RWPE2 (cell line): ENCODE measurements at regions not wholly inside any gene's neighbourhood (a gene's known extent, or its start where the extent isn't known, plus 50 kb on each side); places are given as distances from the start of the nearest gene placed in this dataset.
"Not testable (repeated sequence)": the region's sequence is repeated elsewhere in the genome, so short reads cannot be mapped to it uniquely, and the experiment has no call there.

ENCODE experiments used
- ATAC-seq: fragments of 200-7000 bp; cut with Tn5 transposase; 3 replicates; pipeline ENCODE4 v1.9.1; 2021; ENCODE audit warnings: low read depth
- DNase-seq: peaks from one replicate; pipeline ENCODE4 v3.0.0-alpha.2; 2020; ENCODE audit warnings: low spot score
- H3K27ac ChIP-seq: fragments of 450-650 bp; 2 replicates; pipeline ENCODE4 v1.5.1; 2017; ENCODE audit warnings: mild to moderate bottlenecking; ENCODE audit not compliant: poor library complexity, severe bottlenecking
- H3K27me3 ChIP-seq: fragments of 250-450 bp; sonication (Bioruptor Pico); 2 replicates; pipeline ENCODE4 v1.5.1; 2021; ENCODE audit warnings: mild to moderate bottlenecking, moderate library complexity; ENCODE audit not compliant: insufficient read depth, poor library complexity, severe bottlenecking
- H3K36me3 ChIP-seq: fragments of 250-450 bp; sonication (Bioruptor Pico); 2 replicates; pipeline ENCODE4 v1.5.1; 2020; ENCODE audit warnings: low read depth, mild to moderate bottlenecking, moderate library complexity
- H3K4me1 ChIP-seq: fragments of 250-450 bp; sonication (Bioruptor Pico); 2 replicates; pipeline ENCODE4 v1.5.1; 2021; ENCODE audit warnings: mild to moderate bottlenecking, moderate library complexity; ENCODE audit not compliant: insufficient read depth, poor library complexity, severe bottlenecking
- H3K4me3 ChIP-seq: fragments of 250-450 bp; sonication (Bioruptor Pico); 2 replicates; pipeline ENCODE4 v1.5.1; 2021; ENCODE audit warnings: mild to moderate bottlenecking, moderate library complexity; ENCODE audit not compliant: severe bottlenecking
- H3K9me3 ChIP-seq: fragments of 250-450 bp; sonication (Bioruptor Pico); 2 replicates; pipeline ENCODE4 v1.5.1; 2021; ENCODE audit warnings: mild to moderate bottlenecking, moderate library complexity; ENCODE audit not compliant: severe bottlenecking
- TF ChIP-seq, protein P1 (sequence below): fragments of 450-650 bp; IDR thresholded peaks from one replicate; pipeline ENCODE4 v1.5.1; 2017; ENCODE audit warnings: mild to moderate bottlenecking, moderate library complexity; ENCODE audit not compliant: poor library complexity, severe bottlenecking

DNA sequence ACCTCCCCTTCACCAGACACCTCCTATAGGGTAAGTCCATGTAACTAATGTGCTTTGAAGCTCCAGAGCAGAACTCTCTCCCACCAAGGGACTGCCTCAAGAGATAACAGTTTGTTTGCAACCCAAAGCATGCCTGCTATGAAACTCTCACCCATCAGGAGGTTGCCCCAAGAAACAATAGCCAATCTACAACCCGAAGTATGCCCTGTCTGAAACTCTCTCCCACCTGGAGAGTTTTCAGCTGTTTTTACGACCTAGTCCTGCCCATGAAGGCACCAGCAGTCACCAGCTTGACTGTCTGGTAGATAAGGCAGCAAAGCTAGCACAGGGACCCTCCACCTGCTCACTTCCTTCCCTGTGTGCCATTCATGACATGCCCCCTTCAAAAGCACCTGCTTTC lies 533.9 kb upstream of the CRIM1 start:
- no peak overlapping the region for H3K4me3 ChIP-seq
- no peak overlapping the region for H3K27ac ChIP-seq
- H3K36me3 ChIP-seq: no peaks in the 10 kb centered on the region
- ATAC-seq (no peak), DNase-seq (no peak)
- no peaks in the 10 kb centered on the region for H3K4me1 ChIP-seq
- H3K27me3 ChIP-seq: no peaks in the 10 kb centered on the region
- H3K9me3 ChIP-seq: no peaks in the 10 kb centered on the region
- TF ChIP-seq, protein P1, sequence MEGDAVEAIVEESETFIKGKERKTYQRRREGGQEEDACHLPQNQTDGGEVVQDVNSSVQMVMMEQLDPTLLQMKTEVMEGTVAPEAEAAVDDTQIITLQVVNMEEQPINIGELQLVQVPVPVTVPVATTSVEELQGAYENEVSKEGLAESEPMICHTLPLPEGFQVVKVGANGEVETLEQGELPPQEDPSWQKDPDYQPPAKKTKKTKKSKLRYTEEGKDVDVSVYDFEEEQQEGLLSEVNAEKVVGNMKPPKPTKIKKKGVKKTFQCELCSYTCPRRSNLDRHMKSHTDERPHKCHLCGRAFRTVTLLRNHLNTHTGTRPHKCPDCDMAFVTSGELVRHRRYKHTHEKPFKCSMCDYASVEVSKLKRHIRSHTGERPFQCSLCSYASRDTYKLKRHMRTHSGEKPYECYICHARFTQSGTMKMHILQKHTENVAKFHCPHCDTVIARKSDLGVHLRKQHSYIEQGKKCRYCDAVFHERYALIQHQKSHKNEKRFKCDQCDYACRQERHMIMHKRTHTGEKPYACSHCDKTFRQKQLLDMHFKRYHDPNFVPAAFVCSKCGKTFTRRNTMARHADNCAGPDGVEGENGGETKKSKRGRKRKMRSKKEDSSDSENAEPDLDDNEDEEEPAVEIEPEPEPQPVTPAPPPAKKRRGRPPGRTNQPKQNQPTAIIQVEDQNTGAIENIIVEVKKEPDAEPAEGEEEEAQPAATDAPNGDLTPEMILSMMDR: no peak

DNA sequence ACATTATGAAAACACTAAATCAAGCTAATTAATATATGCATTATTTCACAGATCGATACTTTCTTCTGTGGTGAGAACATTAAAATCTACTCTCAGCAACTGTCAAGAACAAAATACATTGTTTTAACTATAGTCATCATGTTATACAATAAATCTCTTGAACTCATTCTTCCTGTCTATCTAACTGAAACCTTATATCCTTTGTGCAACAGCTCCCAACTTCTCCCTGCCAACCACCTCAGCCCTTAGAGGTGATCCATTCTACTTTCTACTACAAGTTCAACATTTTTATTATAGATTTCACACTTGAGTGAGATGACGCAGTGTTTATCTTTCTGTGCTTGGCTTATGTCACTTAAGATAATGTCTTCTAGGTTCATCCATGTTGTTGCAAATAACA lies 535.2 kb upstream of the CRIM1 start:
- TF ChIP-seq, protein P1: no peak
- DNase-seq: no peak
- H3K27ac ChIP-seq: no peak overlapping the region
- ATAC-seq: no peak
- H3K36me3 ChIP-seq: no peaks in the 10 kb centered on the region
- H3K4me3 ChIP-seq: no peak overlapping the region
- no peaks in the 10 kb centered on the region for H3K9me3 ChIP-seq
- no peaks in the 10 kb centered on the region for H3K27me3 ChIP-seq
- no peaks in the 10 kb centered on the region for H3K4me1 ChIP-seq

DNA sequence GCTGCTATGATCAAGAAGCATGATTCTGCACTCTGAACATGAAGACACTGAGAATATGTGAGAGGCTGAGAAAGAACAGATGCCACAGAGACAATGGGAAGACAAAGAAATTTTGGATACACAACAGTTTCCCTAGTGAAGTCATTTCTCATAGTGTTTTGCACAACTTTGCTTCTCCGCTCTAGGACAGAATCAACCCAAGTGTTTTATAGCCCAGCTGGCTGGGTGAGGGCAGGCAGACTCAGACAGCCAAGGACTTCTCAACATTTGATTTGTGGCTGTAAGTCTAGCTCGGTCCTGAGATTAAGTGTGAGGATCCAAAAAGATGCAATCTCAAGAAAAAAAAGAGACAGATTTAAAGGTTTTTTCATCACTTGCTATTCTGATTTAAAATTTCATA lies 536.5 kb upstream of the CRIM1 start:
- no peaks in the 10 kb centered on the region for H3K27me3 ChIP-seq
- no peaks in the 10 kb centered on the region for H3K9me3 ChIP-seq
- H3K4me3 ChIP-seq: no peak overlapping the region
- ATAC-seq: no peak
- no peaks in the 10 kb centered on the region for H3K36me3 ChIP-seq
- H3K27ac ChIP-seq: no peak overlapping the region
- TF ChIP-seq, protein P1: no peak
- DNase-seq: no peak
- no peaks in the 10 kb centered on the region for H3K4me1 ChIP-seq

DNA sequence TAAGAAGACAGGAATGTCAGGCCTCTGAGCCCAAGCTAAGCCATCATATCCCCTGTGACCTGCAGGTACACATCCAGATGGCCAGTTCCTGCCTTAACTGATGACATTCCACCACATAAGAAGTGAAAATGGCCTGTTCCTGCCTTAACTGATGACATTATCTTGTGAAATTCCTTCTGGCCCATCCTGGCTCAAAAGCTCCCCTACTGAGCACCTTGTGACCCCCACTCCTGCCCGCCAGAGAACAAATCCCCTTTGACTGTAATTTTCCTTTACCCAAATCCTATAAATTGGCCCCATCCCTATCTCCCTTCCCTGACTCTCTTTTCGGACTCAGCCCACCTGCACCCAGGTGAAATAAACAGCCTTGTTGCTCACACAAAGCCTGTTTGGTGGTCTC lies 537.2 kb upstream of the CRIM1 start:
- not testable (repeated sequence) for DNase-seq, ATAC-seq

DNA sequence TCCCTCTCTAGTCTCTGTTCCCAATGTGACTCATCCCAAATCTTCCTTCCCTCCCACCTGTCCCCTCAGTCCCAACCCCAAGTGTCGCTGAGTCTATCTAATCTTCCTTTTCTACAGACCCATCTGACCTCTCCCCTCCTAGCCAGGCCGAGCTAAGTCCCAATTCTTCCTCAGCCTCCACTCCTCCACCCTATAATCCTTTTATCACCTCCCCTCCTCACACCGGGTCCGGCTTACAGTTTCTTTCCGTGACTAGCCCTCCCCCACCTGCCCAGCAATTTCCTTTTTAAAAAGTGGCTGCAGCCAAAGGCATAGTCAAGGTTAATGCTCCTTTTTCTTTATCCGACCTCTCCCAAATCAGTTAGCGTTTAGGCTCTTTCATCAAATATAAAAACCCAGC lies 541.0 kb upstream of the CRIM1 start:
- H3K36me3 ChIP-seq, H3K4me3 ChIP-seq, ATAC-seq, DNase-seq, H3K9me3 ChIP-seq, H3K27ac ChIP-seq, H3K27me3 ChIP-seq, H3K4me1 ChIP-seq: not testable (repeated sequence)

More for the DNA sequence above, 537.2 kb upstream of the CRIM1 start:
- not testable (repeated sequence) for H3K4me3 ChIP-seq, H3K27me3 ChIP-seq, H3K9me3 ChIP-seq, H3K36me3 ChIP-seq, H3K4me1 ChIP-seq, H3K27ac ChIP-seq

DNA sequence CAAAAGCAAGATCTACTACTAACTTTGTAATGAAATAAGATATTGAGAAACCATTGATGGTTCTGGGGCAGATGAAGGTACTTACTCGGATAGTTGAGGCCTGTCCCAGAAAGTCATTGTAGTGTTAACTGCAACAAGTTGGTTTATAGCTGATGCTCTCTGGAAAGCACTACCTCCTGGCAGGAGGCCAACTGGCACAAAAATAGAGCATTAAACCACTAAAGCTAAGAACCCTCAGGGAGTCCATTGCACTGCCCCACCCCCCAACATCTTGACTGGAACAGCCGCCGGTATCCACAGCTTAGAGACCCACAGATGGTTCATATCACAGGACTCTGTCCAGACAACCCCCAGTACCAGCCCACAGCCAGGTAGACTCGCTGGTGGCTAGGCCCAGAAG lies 552.5 kb upstream of the CRIM1 start:
- no peaks in the 10 kb centered on the region for H3K36me3 ChIP-seq
- H3K27me3 ChIP-seq: no peaks in the 10 kb centered on the region
- DNase-seq (no peak), ATAC-seq (no peak)
- H3K4me1 ChIP-seq: no peaks in the 10 kb centered on the region
- H3K4me3 ChIP-seq: no peak overlapping the region
- H3K27ac ChIP-seq: no peak overlapping the region
- H3K9me3 ChIP-seq: no peaks in the 10 kb centered on the region
- TF ChIP-seq, protein P1: no peak
